Esophagus squamous epithelium (tissue), 4 donors: ENCODE measurements at regions not wholly inside any gene's neighbourhood (a gene's known extent, or its start where the extent isn't known, plus 50 kb on each side); places are given as distances from the start of the nearest gene placed in this dataset.

Experiments
- CTCF ChIP-seq, 6 experiments: fragments of 450-650 bp in 4 of 6; fragments of 200-600 bp in 2 of 6; sonication (generic) in 2 of 6; IDR thresholded peaks; one replicate each; pipeline ENCODE4 v1.5.1; 2016 to 2019; ENCODE audit warnings: antibody characterized with exemption in 6 of 6, mild to moderate bottlenecking in 4 of 6, moderate library complexity in 4 of 6
- POLR2A ChIP-seq, 4 donors: fragments of 450-650 bp; IDR thresholded peaks; one replicate each; pipeline ENCODE4 v1.6.1; 2017; ENCODE audit warnings: antibody characterized with exemption in 4 of 4, mild to moderate bottlenecking in 4 of 4, moderate library complexity in 3 of 4

- no peak for TF ChIP-seq CTCF (IDR thresholded peaks at IDR 0.05)
- TF ChIP-seq POLR2A (IDR thresholded peaks at IDR 0.05) = no peak
Measured at GRCh38 chr5:168110384-168110783, 181.1 kb upstream of the WWC1 start.
